ENCODE measurements at regions not wholly inside any gene's neighbourhood (a gene's known extent, or its start where the extent isn't known, plus 50 kb on each side); places are given as distances from the start of the nearest gene placed in this dataset.

GRCh38 chr2:48845684-48846083 is 90.2 kb upstream of the LHCGR start:
- Histone ChIP-seq H4K91ac (replicated peaks; ENCODE audit: insufficient read length, low read length) (no peak overlapping the region), H3K4me1 (replicated peaks in 1 of 4; ENCODE audit: control insufficient read depth in 3 of 4, insufficient read depth in 4 of 4, low read length in 3 of 4) (no peaks in the 10 kb centered on the region), H3K23ac (ENCODE audit: insufficient read length) (no peak overlapping the region), H3K56ac (replicated peaks; ENCODE audit: insufficient read length, low read depth, low read length) (no peak overlapping the region), H3K9me3 (ENCODE audit: insufficient read depth in 2 of 2, low read depth in 1 of 2, low read length in 1 of 2) (no peaks in the 10 kb centered on the region), H4K8ac (ENCODE audit: extremely low read depth, insufficient read depth, low read length) (no peak overlapping the region), H3K79me1 (ENCODE audit: low read depth, low read length) (no peaks in the 10 kb centered on the region), H3K36me3 (ENCODE audit: control insufficient read depth in 2 of 4, insufficient read depth in 4 of 4, low read length in 3 of 4) (no peaks in the 10 kb centered on the region; a peak in 1 of 8 replicates), H3K4me3 (ENCODE audit: extremely low read depth in 1 of 4, insufficient read depth in 2 of 4, low read depth in 3 of 4, low read length in 4 of 4) (no peak overlapping the region), H3K4me2 (ENCODE audit: insufficient read depth in 1 of 2, low read depth in 2 of 2, low read length in 2 of 2) (no peak overlapping the region), H3K27me3 (replicated peaks in 1 of 4; ENCODE audit: control insufficient read depth in 3 of 4, extremely low read depth in 1 of 4, insufficient read depth in 3 of 4, low read length in 3 of 4) (no peaks in the 10 kb centered on the region), H2AK5ac (ENCODE audit: low read depth, low read length) (no peak overlapping the region), H2BK15ac (ENCODE audit: low read length) (no peak overlapping the region), H3K27ac (ENCODE audit: low read depth, low read length) (no peak overlapping the region), H3K79me2 (ENCODE audit: control insufficient read depth in 1 of 2, insufficient read depth in 2 of 2, low read length in 2 of 2) (no peaks in the 10 kb centered on the region), H2BK20ac (ENCODE audit: low read length) (no peak overlapping the region), H2BK5ac (ENCODE audit: low read depth, low read length) (no peak overlapping the region), H2BK120ac (replicated peaks; ENCODE audit: low read depth, low read length) (no peak overlapping the region), H3K23me2 (ENCODE audit: low read depth, low read length) (no peaks in the 10 kb centered on the region), H3K14ac (ENCODE audit: insufficient read length) (no peak overlapping the region), H2AFZ (ENCODE audit: low read length) (no peak overlapping the region), H4K20me1 (replicated peaks in 1 of 2; ENCODE audit: control insufficient read depth in 1 of 2, insufficient read depth in 2 of 2, low read length in 2 of 2) (no peaks in the 10 kb centered on the region), H3K9ac (replicated peaks in 1 of 4; ENCODE audit: extremely low read depth in 1 of 4, low read depth in 3 of 4, low read length in 3 of 4) (no peak overlapping the region), H3K18ac (ENCODE audit: extremely low read depth, low read length) (no peak overlapping the region), H3K4ac (replicated peaks; ENCODE audit: insufficient read length, low read depth, low read length) (no peak overlapping the region), H4K5ac (ENCODE audit: insufficient read length, low read depth, low read length) (no peak overlapping the region), H2BK12ac (ENCODE audit: low read depth, low read length) (no peak overlapping the region)
- no peak for FAIRE-seq
- CTCF ChIA-PET (ENCODE audit: partially characterized antibody), result interaction anchor here (0.7 to 1.3 kb wide), 2 partner anchors 19 to 62 kb away, joined by 3 read pairs; no protein-coding TSS in a partner anchor
- TF ChIP-seq BRCA1 (IDR thresholded peaks at IDR 0.05; ENCODE audit: low read depth, low read length) (no peak), SRF (IDR thresholded peaks at IDR 0.05; ENCODE audit: low read depth, low read length) (no peak), RNF2 (IDR thresholded peaks at IDR 0.05; ENCODE audit: borderline replicate concordance, low read depth, low read length, missing control alignments, poor library complexity, severe bottlenecking) (no peak), SIX5 (IDR thresholded peaks at IDR 0.05; ENCODE audit: low read depth, low read length) (no peak), SIRT6 (IDR thresholded peaks at IDR 0.05; ENCODE audit: low read length) (no peak), MAFK (IDR thresholded peaks at IDR 0.05; ENCODE audit: low read depth, low read length) (no peak), CHD2 (IDR thresholded peaks at IDR 0.05; ENCODE audit: low read length) (no peak), SP1 (IDR thresholded peaks at IDR 0.05; ENCODE audit: low read depth, low read length) (no peak), TBP (IDR thresholded peaks at IDR 0.05; ENCODE audit: low read depth, low read length) (no peak), EZH2 (IDR thresholded peaks at IDR 0.05; ENCODE audit: low read depth, low read length, severe bottlenecking) (no peak), EP300 (IDR thresholded peaks at IDR 0.05; ENCODE audit: borderline replicate concordance in 1 of 2, low read depth in 2 of 2, low read length in 2 of 2) (no peak), BCL11A (IDR thresholded peaks at IDR 0.05; ENCODE audit: low read depth in 2 of 2, low read length in 2 of 2) (no peak), KDM5A (IDR thresholded peaks at IDR 0.05; ENCODE audit: low read length) (no peak)
- TF ChIP-seq, protein P1, sequence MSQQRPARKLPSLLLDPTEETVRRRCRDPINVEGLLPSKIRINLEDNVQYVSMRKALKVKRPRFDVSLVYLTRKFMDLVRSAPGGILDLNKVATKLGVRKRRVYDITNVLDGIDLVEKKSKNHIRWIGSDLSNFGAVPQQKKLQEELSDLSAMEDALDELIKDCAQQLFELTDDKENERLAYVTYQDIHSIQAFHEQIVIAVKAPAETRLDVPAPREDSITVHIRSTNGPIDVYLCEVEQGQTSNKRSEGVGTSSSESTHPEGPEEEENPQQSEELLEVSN (IDR thresholded peaks at IDR 0.05), result no peak
- POLR2A ChIA-PET (ENCODE audit: partially characterized antibody), result interaction anchor here (1.6 kb wide), 1 partner anchor 19 kb away, joined by 3 read pairs; no protein-coding TSS in a partner anchor
- DNase-seq (ENCODE audit: low read depth in 1 of 2, low spot score in 2 of 2), result no peak
- 57% methylated on average over 3 of the region's 3 CpGs; no CpG with 5 or more reads in 1 of the 2 experiments for WGBS, 2 experiments (ENCODE audit: extremely low coverage in 1 of 2, insufficient coverage in 1 of 2, insufficient read length in 1 of 2, insufficient replicate concordance in 2 of 2, low coverage in 1 of 2, low lambda C conversion rate in 2 of 2, missing lambda C conversion rate in 1 of 2)
